GM23248 (cell line): ENCODE measurements at regions not wholly inside any gene's neighbourhood (a gene's known extent, or its start where the extent isn't known, plus 50 kb on each side); places are given as distances from the start of the nearest gene placed in this dataset.

Experiments used
- DNase-seq: peaks from one replicate; pipeline ENCODE4 v3.0.0-alpha.2; 2015
- H2AFZ ChIP-seq: fragments of 200-600 bp; sonication (generic); 2 replicates; pipeline ENCODE4 v1.6.1; 2016; ENCODE audit warnings: antibody characterized with exemption
- H3F3A ChIP-seq: fragments of 200-600 bp; sonication (generic); 2 replicates; pipeline ENCODE4 v1.6.1; 2016; ENCODE audit warnings: mild to moderate bottlenecking, antibody characterized with exemption, mixed run types; ENCODE audit not compliant: insufficient read depth
- H3K27ac ChIP-seq: fragments of 200-600 bp; sonication (generic); 2 replicates; pipeline ENCODE4 v1.5.1; 2016; ENCODE audit warnings: mild to moderate bottlenecking
- H3K27me3 ChIP-seq: fragments of 200-600 bp; sonication (generic); replicated peaks from 2 replicates; pipeline ENCODE4 v1.6.1; 2016; ENCODE audit warnings: mild to moderate bottlenecking; ENCODE audit not compliant: insufficient read depth
- H3K36me3 ChIP-seq: fragments of 200-600 bp; sonication (generic); 2 replicates; pipeline ENCODE4 v1.6.1; 2016; ENCODE audit warnings: low read depth, mild to moderate bottlenecking
- H3K4me1 ChIP-seq: fragments of 200-600 bp; sonication (generic); 2 replicates; pipeline ENCODE4 v1.6.1; 2016; ENCODE audit warnings: mild to moderate bottlenecking; ENCODE audit not compliant: insufficient read depth
- H3K4me2 ChIP-seq: fragments of 200-600 bp; sonication (generic); one replicate; pipeline ENCODE4 v1.6.1; 2016; ENCODE audit warnings: mild to moderate bottlenecking; ENCODE audit not compliant: unreplicated experiment
- H3K4me3 ChIP-seq: fragments of 200-600 bp; sonication (generic); 2 replicates; pipeline ENCODE4 v1.5.1; 2016; ENCODE audit warnings: mild to moderate bottlenecking
- H3K79me2 ChIP-seq: fragments of 200-600 bp; sonication (generic); 2 replicates; pipeline ENCODE4 v1.6.1; 2016; ENCODE audit warnings: mild to moderate bottlenecking; ENCODE audit not compliant: insufficient read depth
- H3K9ac ChIP-seq: fragments of 200-600 bp; sonication (generic); 2 replicates; pipeline ENCODE4 v1.6.1; 2016; ENCODE audit warnings: mild to moderate bottlenecking
- H3K9me2 ChIP-seq: fragments of 200-600 bp; sonication (generic); 2 replicates; pipeline ENCODE4 v1.6.1; 2016; ENCODE audit warnings: mixed run types, mild to moderate bottlenecking, moderate library complexity; ENCODE audit not compliant: insufficient read depth
- H3K9me3 ChIP-seq: fragments of 200-600 bp; sonication (generic); one replicate; pipeline ENCODE4 v1.6.1; 2017; ENCODE audit warnings: low read depth
- H4K20me1 ChIP-seq: fragments of 200-600 bp; sonication (generic); 2 replicates; pipeline ENCODE4 v1.6.0; 2016; ENCODE audit not compliant: insufficient read depth
- EZH2 ChIP-seq: fragments of 200-600 bp; sonication (generic); IDR thresholded peaks from 2 replicates; pipeline ENCODE4 v1.6.1; 2018; ENCODE audit warnings: antibody characterized with exemption, mild to moderate bottlenecking; ENCODE audit not compliant: insufficient read depth, poor library complexity, severe bottlenecking
- EZH2phosphoT487 ChIP-seq: fragments of 200-600 bp; sonication (generic); IDR thresholded peaks from 2 replicates; pipeline ENCODE4 v1.6.1; 2018; ENCODE audit warnings: antibody characterized with exemption, moderate library complexity, mild to moderate bottlenecking, low read depth; ENCODE audit not compliant: insufficient read depth
- WGBS, 2 experiments: methylation state at CpG; one replicate each; pipeline ENCODE4 v1.1.6; 2015 to 2017; ENCODE audit warnings: low lambda C conversion rate in 2 of 2, low coverage in 1 of 2; ENCODE audit errors: missing lambda C conversion rate in 2 of 2; 5-methylcytosine and 5-hydroxymethylcytosine counted together
- in situ Hi-C: fragments of 300-500 bp; cut with MboI; formaldehyde crosslinking; loops from 2 replicates; pipeline ENCODE4 v1.15.0; 2020

DNA sequence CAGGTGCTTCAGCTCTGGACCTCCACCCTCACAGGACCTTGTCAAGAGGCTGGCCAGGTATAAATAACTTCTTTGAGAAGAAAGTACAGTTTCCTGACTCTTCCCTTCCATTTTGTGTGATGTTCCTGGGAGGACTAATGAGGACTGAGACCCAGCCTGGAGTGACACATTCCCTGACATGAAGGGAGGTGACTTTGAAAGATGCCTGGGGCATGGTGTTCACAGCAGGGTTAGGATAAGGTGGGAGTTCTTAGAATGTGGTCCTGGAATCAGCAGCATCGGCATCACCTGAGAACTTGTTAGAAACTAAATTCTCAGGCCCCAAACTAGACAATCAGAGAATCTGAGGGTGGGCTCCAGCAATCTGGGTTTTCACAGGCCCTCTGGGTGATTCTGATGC lies 224.9 kb upstream of the BOD1L1 start:
- Histone ChIP-seq H3K27ac (no peak overlapping the region), H3K27me3 (no peaks in the 10 kb centered on the region), H3K9me3 (no peaks in the 10 kb centered on the region), H3K36me3 (no peaks in the 10 kb centered on the region), H3K4me2 (no peak overlapping the region), H2AFZ (no peak overlapping the region), H3K4me3 (no peak overlapping the region), H4K20me1 (no peaks in the 10 kb centered on the region), H3K9me2 (no peaks in the 10 kb centered on the region), H3K79me2 (no peaks in the 10 kb centered on the region), H3K9ac (no peak overlapping the region), H3K4me1 (no peaks in the 10 kb centered on the region), H3F3A (no peaks in the 10 kb centered on the region)
- TF ChIP-seq EZH2 (no peak), EZH2phosphoT487 (no peak)
- WGBS, 2 experiments: 50 to 53% methylated on average over 1 of the region's 1 CpG
- no peak for DNase-seq
- in situ Hi-C loops: no loop called here

DNA sequence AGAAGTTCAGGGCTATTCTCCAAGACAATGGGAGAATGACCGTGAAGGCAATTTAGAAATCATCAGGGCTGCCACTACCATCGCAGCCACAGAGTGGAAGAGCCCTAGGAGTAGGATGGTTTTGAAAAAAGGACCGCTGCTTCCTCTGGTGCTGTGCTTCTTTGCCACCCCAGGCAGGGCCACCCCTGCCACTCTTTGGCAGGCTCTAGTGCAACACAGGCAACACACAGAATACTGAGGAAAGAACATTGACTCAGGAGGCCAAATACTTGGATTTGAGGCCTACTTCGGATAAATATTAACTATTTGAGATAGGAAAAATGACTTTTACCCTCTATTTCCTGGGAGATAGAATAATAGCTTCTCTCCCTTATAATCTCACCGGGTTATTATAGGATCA lies 228.9 kb upstream of the BOD1L1 start:
- H3K4me1 ChIP-seq: no peaks in the 10 kb centered on the region
- TF ChIP-seq EZH2phosphoT487 (no peak), EZH2 (no peak)
- H3K4me2 ChIP-seq: no peak overlapping the region
- no peak overlapping the region for H2AFZ ChIP-seq
- no peak overlapping the region for H3K27ac ChIP-seq
- no peaks in the 10 kb centered on the region for H3K9me2 ChIP-seq
- no peaks in the 10 kb centered on the region for H3K27me3 ChIP-seq
- 45 to 56% methylated on average over 5 of the region's 5 CpGs for WGBS, 2 experiments
- no peaks in the 10 kb centered on the region for H3F3A ChIP-seq
- no peak overlapping the region for H3K4me3 ChIP-seq
- in situ Hi-C loops: no loop called here
- H3K79me2 ChIP-seq: no peaks in the 10 kb centered on the region
- no peak overlapping the region for H3K9ac ChIP-seq
- no peaks in the 10 kb centered on the region for H3K9me3 ChIP-seq
- H4K20me1 ChIP-seq: no peaks in the 10 kb centered on the region
- no peak for DNase-seq
- H3K36me3 ChIP-seq: no peaks in the 10 kb centered on the region

DNA sequence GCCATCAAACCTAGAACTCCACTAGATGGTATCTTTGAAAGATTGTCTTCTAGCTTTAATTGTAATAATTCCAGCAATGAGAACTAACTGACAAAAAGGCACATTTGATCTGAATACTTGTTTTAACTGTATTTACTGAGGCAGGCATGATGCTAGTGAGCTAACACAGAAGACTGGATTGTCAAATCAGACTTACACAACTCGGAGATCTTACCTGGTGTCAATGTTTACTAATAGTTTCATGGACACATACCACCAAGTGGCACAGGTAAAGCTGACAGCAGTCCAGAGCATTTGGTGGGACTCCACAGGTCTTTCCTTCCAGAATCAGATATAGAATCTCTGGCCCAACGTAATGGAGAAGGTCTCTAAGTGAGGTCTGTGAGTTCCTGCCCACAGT lies 229.9 kb upstream of the BOD1L1 start:
- H3K9ac ChIP-seq: no peak overlapping the region
- H3K27me3 ChIP-seq: no peaks in the 10 kb centered on the region
- H3K4me2 ChIP-seq: no peak overlapping the region
- H2AFZ ChIP-seq: no peak overlapping the region
- in situ Hi-C loops: no loop called here
- H3K4me1 ChIP-seq: no peaks in the 10 kb centered on the region
- H3F3A ChIP-seq: no peaks in the 10 kb centered on the region
- H3K36me3 ChIP-seq: no peaks in the 10 kb centered on the region
- TF ChIP-seq EZH2 (no peak), EZH2phosphoT487 (no peak)
- 22 to 29% methylated on average over 2 of the region's 2 CpGs for WGBS, 2 experiments
- H3K9me3 ChIP-seq: no peaks in the 10 kb centered on the region
- H3K4me3 ChIP-seq: no peak overlapping the region
- no peaks in the 10 kb centered on the region for H3K9me2 ChIP-seq
- no peaks in the 10 kb centered on the region for H3K79me2 ChIP-seq
- H4K20me1 ChIP-seq: no peaks in the 10 kb centered on the region
- DNase-seq: no peak
- H3K27ac ChIP-seq: no peak overlapping the region

DNA sequence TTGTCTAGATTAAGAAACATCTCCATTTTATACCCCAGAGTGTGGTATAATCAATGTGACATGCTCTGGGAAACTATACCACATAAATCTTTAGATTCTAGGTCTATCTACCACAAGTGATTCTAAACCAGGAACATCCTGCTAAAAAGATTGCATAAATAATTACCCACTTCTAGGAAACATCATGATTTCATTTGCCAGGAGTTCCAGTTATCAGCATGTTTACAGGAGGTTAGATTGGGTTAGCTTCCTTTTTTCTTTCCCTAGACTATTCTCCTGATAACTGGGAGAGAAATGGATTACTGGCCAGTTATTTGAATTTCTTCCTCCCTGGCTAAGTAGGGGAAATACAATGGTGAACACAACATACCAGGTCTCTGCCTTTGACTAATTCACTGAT lies 230.3 kb upstream of the BOD1L1 start:
- H3K9me3 ChIP-seq: no peaks in the 10 kb centered on the region
- H3K4me2 ChIP-seq: no peak overlapping the region
- no peaks in the 10 kb centered on the region for H3F3A ChIP-seq
- TF ChIP-seq EZH2phosphoT487 (no peak), EZH2 (no peak)
- no peaks in the 10 kb centered on the region for H3K4me1 ChIP-seq
- H4K20me1 ChIP-seq: no peaks in the 10 kb centered on the region
- no peaks in the 10 kb centered on the region for H3K9me2 ChIP-seq
- no peak overlapping the region for H3K27ac ChIP-seq
- H3K27me3 ChIP-seq: no peaks in the 10 kb centered on the region
- no peaks in the 10 kb centered on the region for H3K79me2 ChIP-seq
- no peak overlapping the region for H3K9ac ChIP-seq
- no peak for DNase-seq
- no peak overlapping the region for H2AFZ ChIP-seq
- H3K36me3 ChIP-seq: no peaks in the 10 kb centered on the region
- H3K4me3 ChIP-seq: no peak overlapping the region
- in situ Hi-C loops: no loop called here

DNA sequence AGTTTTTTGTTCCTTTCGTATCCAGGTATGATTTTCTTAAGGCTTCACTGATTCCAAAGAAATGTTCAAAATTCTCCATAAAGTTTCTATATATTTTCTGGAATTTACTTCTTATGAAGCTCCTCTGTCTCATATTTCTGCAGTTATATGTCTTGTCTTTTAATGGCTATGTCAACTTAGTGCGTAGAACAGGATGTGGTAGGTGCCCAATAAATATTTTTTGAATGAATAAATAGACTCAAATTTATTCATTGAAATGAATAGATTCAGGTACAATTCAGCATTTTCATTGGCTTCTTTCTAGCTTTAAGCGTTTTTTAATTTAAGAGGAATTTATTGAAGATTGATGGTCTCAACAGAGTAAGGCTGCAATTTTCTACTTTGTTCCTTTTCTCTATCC lies 231.9 kb upstream of the BOD1L1 start:
- Histone ChIP-seq H3F3A (no peaks in the 10 kb centered on the region), H3K9ac (no peak overlapping the region), H3K36me3 (no peaks in the 10 kb centered on the region), H3K27ac (no peak overlapping the region), H4K20me1 (no peaks in the 10 kb centered on the region), H3K27me3 (no peaks in the 10 kb centered on the region), H3K4me2 (no peak overlapping the region), H3K4me1 (no peaks in the 10 kb centered on the region), H3K9me2 (no peaks in the 10 kb centered on the region), H3K9me3 (no peaks in the 10 kb centered on the region), H3K79me2 (no peaks in the 10 kb centered on the region), H2AFZ (no peak overlapping the region), H3K4me3 (no peak overlapping the region)
- in situ Hi-C loops: no loop called here
- DNase-seq: no peak
- TF ChIP-seq EZH2phosphoT487 (no peak), EZH2 (no peak)
- WGBS, 2 experiments: 61 to 70% methylated on average over 3 of the region's 3 CpGs
